GM12865 (cell line): ENCODE measurements at regions not wholly inside any gene's neighbourhood (a gene's known extent, or its start where the extent isn't known, plus 50 kb on each side); places are given as distances from the start of the nearest gene placed in this dataset.

Source experiments
- DNase-seq: peaks from one replicate; pipeline ENCODE4 v3.0.0; 2010; ENCODE audit warnings: low read depth
- H3K4me3 ChIP-seq: 2 replicates; pipeline ENCODE4 v1.5.1; 2011; ENCODE audit warnings: mild to moderate bottlenecking, low read depth, low read length, control low read depth
- TF ChIP-seq, protein P1 (sequence below): IDR thresholded peaks from 2 replicates; pipeline ENCODE4 v1.5.1; 2011; ENCODE audit warnings: low read length, control low read depth, low read depth, inconsistent platforms; ENCODE audit not compliant: insufficient read depth; ENCODE audit errors: missing control alignments

DNA sequence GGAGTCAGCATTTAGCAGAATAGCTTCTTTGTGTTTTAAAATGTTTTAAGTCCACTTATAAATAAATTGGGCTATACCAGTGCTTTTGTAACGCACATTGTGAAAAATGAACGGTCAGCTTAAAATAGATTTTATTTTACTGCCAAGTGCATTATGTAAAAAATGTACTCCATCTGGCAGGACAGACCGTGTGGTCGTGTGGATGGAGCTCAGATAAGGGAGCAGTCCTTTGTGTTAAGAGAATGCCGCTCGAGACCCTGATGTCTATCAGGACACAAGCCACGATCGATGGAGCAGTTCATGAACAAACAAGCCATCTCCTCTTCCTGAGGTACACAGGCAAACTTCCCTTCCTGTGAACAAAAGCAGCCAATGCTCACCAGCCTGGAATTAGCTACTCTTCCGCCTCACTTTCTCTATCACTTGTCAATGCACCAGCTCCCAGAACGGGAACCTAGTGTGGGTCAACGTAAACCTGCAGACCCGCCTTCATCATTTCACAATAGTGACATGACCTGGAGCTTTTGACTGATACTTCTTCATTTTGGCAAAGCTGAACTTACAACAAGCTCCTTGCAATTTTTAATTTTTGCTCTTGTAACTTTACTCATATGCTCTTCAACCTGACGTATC, 243.5 kb downstream of the TGFB2 start:
- H3K4me3 ChIP-seq = no peak overlapping the region
- TF ChIP-seq, protein P1, sequence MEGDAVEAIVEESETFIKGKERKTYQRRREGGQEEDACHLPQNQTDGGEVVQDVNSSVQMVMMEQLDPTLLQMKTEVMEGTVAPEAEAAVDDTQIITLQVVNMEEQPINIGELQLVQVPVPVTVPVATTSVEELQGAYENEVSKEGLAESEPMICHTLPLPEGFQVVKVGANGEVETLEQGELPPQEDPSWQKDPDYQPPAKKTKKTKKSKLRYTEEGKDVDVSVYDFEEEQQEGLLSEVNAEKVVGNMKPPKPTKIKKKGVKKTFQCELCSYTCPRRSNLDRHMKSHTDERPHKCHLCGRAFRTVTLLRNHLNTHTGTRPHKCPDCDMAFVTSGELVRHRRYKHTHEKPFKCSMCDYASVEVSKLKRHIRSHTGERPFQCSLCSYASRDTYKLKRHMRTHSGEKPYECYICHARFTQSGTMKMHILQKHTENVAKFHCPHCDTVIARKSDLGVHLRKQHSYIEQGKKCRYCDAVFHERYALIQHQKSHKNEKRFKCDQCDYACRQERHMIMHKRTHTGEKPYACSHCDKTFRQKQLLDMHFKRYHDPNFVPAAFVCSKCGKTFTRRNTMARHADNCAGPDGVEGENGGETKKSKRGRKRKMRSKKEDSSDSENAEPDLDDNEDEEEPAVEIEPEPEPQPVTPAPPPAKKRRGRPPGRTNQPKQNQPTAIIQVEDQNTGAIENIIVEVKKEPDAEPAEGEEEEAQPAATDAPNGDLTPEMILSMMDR = no peak
- no peak for DNase-seq

DNA sequence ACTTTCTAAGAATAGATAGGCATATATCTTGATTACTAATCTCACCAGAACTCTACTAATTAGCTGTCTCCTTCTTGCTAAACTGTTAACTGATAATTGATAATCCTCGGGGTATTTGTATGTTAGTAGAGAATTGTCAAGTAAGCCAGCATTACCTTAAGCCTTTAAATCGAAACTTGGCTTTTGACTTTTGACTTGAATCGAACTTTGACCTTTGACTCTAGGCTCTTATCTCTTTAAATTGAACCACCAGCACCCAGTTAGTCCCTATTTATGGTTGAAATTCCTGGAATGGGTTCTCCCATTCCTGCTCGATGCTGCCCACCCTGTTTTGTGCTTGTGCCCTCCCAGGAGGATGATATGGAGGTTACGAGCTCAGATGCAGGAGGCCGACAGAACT, 244.4 kb downstream of the TGFB2 start:
- TF ChIP-seq, protein P1 = no peak
- H3K4me3 ChIP-seq = no peak overlapping the region
- DNase-seq = no peak

DNA sequence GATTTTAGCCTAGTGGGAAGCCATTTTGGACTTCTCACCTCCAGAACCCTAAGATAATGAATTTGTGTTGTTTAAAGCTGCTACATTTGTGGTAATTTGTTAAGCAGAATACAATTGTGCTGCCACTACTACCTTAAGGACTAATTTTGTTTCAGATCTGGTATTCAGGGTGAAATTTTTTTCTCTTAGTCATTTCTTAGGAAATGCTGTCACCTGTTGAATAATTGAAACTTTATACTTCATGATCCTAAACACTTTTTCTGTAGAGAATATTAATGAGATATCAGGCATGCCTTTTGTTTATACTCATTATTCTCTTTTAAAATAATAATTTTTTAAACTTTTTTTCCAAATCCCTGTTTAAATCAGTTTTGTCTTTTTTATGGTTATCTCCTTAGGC, 246.8 kb downstream of the TGFB2 start:
- DNase-seq = no peak
- TF ChIP-seq, protein P1 = no peak
- H3K4me3 ChIP-seq = no peak overlapping the region

DNA sequence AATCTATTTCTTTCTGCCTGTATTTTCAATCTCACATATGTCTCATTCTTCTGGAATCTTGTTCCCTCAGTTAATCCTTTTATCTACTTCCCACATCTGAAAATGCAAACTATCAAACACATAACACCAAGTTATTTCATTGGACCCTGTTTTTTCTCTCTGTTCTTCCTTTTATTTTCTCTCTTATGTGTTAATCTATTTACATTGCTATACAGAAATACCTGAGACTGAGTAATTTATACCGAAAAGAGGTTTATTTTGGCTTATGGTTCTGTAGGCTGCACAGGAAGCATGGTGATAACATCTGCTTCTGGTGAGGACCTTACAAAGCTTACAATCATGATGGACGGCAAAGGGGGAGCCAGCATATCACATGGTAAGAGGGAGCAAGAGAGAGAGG, 247.6 kb downstream of the TGFB2 start:
- TF ChIP-seq, protein P1 = no peak
- no peak for DNase-seq
- no peak overlapping the region for H3K4me3 ChIP-seq

DNA sequence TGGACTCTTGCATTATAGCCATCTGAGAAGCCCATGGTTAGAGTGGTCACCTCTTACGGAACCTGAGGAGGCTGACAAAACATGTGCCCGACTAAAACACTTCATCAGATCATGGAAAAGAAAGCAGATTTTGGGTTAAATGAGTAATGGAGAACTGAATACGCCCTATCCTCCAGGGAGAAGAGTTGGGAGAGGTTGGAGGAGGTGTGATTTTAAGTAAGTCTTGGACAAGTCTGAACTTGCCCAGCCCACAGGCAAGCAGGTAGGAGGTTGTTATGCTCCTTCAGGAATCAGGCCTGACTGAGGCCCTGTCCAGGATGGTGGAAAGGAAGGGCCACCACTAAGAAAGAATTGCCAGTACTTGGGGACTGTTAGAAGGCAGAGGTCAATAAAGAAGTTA, 255.8 kb downstream of the TGFB2 start:
- H3K4me3 ChIP-seq = no peak overlapping the region
- TF ChIP-seq, protein P1 = no peak
- DNase-seq = no peak

DNA sequence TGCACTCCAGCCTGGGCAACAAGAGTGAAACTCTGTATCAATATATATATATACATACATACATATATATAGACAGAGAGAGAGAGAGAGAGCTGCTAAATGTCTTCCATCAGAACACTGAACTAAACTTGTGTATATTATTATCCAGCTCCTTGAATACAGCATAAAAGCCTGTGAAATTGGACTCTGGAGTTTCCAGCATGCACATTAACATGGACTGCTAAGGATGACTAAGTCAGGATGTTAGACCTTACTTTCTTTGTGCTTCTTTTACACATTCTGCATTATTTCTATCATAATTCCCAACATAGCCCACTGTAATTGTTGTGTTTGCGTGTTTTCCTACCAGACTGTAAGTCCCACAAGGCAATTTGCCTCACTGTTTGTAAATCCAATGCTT, 259.1 kb downstream of the TGFB2 start:
- DNase-seq = no peak
- no peak overlapping the region for H3K4me3 ChIP-seq
- TF ChIP-seq, protein P1 = no peak

DNA sequence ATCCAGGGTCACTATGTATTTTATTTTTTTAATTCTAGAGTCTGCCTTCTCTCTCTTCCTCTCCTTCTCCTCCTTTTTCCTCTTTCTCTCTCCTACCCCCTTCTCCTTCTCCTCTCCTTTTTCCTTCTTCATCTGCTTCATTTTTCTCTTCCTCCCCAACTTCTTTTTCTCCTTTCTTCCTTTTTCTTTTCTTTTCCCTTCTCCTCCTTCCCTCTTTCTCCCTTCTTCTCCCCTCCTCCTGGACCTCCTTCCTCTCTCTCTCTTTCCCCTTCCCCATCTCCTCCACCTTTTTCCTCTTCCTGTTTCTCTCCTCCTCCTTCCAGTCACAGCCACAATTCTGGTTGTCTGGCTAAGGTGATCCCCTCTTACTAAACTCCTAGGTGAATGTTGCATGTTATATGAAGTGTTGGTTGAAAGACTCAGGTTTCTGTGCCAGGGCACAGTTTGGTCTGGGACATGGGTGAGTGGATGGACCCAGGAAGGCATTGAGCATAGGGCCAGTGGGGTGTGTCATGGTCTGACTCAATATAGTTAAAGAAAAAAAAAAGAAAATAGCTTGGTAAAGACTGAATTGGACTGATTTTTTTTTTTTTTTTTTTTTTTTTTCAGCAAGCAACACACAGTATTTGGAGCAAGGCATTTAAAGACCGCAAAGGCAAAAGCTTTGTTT, 266.9 kb downstream of the TGFB2 start:
- DNase-seq = no peak
- H3K4me3 ChIP-seq = no peak overlapping the region
- TF ChIP-seq, protein P1 = no peak
